ENCODE measurements at regions not wholly inside any gene's neighbourhood (a gene's known extent, or its start where the extent isn't known, plus 50 kb on each side); places are given as distances from the start of the nearest gene placed in this dataset.

DNA sequence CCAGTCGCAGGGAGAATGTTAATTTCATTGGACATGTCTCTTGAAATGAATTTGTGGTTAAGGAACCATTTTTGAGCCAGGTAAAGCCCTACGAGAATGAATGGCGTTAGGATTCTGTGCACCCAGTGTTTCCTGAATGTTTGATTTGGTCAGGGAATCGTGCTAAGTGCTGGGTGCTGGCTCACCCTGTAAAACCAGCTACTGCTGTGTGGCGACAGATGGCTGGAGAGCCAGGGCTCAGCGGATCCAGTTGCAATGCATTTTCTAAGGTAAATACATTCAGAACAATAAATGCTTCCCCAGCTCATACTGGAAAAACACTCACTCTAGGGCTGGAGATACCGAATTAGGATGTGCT is 355.5 kb downstream of the GLRX3 start:
- no peak for DNase-seq

DNA sequence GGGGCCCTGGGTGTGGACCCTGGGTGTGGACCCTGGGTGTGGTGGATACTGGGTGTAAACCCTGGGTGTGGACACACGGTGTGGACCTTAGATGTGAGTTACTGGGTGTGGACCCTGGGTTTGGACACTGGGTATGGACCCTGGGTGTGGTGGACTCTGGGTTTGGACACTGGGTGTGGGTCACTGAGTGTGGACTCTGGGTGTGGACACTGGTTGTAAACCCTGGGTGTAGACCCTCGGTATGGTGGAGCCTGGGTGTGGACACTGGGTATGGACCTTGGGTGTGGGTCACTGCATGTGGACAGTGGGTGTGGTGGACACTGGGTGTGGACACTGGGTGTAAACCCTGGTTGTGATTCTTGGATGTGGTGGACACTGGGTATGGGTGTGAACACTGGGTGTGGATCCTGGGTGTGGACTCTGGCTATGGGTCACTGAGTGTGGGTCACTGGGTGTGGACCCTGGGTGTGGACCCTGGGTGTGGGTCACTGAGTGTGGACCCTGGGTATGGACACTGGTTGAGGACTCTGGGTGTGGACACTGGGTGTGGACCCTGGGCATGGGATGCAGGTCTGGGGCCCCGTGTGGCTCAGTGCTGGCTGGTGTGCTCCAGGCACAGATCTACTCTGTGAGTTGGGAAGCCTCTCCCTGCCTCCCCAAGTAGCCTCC is 356.2 kb downstream of the GLRX3 start:
- no peak for DNase-seq

DNA sequence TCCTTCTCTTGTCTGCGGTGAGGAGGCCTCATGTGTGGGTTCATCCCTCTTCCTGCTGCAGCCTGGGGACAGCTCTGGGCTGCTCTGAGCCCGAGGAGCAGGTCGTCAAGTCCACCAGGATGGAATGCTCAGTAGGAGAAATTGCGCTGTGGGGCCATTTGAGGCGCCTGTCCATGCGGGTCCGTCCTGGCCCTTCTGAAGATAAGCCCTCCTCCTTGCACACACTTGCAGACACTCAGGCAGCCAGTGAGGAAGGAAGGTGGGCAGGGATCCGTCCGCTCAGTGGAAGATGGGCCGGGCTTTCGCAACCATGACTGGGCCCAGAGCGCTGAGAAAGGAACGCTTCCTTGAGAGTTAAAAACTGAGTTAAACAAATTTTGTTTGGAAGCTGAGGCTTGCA is 356.8 kb downstream of the GLRX3 start:
- no peak for DNase-seq

GRCh38 chr10:130493446-130494145 is 357.4 kb downstream of the GLRX3 start:
- DNase-seq: no peak

DNA sequence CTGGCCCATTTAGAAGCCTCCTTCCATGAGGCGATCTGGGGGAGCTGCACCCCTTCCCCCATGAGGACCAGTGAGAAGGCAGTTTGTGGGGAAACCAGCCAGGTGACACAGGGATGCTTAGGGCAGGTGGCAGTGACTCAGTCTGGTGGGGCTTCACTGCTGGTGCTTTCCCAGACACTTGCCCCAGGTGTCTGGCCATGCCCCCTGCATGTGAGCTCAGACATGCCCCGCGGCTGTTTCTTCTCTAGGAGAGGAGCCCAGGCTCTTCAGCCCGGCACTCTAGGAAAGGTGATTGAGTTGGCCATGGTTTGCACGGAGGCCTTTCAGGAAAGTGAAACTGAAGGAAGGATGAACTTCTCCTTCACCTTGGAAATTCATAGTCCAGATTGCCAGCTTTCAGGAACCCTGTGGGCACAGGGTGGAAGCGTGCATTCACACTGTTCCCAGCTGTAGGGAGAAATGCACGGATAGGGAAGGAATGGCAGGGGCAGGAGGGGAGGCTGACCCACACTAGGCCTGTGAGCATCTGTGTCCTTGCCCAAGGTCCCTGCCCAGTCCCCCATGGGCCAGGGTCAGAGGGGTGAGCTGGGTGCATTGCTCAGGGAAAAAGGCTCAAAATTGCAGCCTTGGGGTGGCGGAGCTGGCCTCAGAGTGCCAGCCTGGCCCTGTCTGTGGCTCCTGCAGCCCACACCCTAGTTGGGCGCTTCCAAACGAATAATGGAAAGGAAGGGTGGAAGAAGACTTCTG is 359.1 kb downstream of the GLRX3 start:
- no peak for DNase-seq

GRCh38 chr10:130495891-130496636 is 359.9 kb downstream of the GLRX3 start:
- no peak for DNase-seq

- DNase-seq: no peak
Observed at GRCh38 chr10:130497056-130498010, 361.1 kb downstream of the GLRX3 start.

DNA sequence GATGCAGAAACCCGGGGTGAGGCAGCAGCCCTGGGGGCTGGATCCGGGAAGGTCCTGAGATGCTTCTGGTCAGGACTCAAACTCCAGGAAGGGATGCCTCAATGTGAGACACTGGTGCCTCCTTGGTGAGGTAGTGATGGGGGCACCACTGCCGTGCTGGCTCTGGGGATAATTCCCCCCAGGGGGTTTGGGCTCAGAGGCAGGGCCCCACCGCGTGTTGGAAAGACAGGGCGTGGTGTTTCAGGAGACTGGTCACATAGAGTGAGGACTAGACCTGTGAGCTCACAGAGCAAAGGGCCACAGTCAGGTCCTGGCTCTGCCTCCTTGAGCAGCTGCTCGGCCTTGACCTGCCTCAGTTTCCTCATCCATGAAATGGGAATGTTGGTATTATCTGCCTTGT is 361.9 kb downstream of the GLRX3 start:
- no peak for DNase-seq

- no peak for DNase-seq
Observed at GRCh38 chr10:130498934-130499333, 362.7 kb downstream of the GLRX3 start.

- no peak for DNase-seq
Observed at GRCh38 chr10:130499541-130499940, 363.4 kb downstream of the GLRX3 start.

DNA sequence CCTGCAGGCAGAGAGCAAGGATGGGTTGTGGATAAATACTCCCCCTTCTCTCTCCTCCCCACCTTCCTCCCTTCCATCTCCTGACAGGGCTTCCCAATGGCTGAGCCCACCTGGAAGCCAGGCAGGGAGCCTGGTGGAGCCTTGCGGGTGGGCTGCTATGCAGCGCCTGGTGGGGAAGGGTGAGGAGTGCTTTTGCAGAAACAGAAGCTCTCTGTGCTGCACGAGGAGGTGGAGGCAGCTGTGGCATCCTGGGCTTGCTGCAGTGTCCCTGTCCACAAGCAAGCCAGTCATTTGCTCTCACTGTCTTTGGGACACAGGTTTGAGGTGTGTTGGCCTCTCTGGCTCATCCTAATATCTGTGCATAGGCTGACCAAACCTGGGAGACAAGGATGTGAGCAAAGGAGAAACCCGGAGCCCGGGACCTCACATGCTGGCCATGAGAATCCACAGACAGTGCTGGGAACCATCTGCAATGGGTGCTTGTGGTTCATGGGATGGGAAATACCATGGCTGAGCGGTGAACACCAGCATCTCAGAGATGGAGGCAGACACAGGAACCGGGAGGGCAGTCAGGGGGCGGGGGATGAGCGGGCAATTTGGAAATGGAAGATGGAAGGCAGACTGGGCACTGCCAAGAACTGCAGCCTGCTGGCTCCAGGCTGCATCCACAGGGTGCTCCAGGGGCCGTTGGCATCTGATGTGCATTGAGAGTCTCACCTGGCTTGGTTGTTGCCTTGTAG is 364.2 kb downstream of the GLRX3 start:
- DNase-seq: no peak

DNA sequence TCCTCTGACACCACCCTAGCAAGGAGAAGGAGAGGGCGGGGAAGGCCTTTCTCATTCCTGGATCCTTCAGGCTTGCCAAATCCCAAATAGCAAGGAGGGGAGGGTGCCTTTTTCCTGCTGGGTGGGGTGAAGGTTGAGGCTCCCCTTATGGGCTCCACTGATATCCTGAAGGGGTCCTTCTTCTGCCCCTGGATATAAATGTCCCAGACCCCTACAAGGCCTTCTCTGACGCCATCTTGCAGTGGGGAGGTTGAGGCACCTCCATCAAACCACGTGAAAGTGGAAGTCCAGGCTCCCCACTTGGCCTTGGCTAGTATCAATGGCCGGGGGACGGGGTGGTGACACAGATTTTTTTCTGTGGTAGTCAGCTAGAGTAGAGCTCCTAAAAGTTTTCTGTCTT is 371.3 kb downstream of the GLRX3 start:
- no peak for DNase-seq

- no peak for DNase-seq
Observed at GRCh38 chr10:130509881-130510689, 373.9 kb downstream of the GLRX3 start.

DNA sequence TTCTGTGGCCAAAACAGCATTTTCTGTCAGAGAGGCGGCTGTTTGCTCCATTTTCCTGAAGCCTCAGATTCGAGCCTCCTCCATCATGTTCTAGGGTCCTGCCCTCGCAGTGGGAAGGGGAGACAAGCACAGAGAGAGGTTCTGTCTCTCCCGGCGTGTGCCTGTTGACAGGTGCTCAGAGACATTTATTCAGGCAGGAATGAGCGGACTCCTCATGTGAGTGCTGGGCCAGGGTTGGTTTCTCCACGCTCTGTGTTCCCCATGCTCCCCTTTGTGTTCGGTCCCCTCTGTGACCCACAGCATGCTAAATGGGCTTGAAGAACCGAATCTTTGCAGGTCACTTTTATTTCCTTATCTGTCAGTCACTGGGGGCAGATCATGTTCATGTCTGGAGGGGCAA is 374.6 kb downstream of the GLRX3 start:
- no peak for DNase-seq

GRCh38 chr10:130511766-130512165 is 375.6 kb downstream of the GLRX3 start:
- no peak for DNase-seq

DNA sequence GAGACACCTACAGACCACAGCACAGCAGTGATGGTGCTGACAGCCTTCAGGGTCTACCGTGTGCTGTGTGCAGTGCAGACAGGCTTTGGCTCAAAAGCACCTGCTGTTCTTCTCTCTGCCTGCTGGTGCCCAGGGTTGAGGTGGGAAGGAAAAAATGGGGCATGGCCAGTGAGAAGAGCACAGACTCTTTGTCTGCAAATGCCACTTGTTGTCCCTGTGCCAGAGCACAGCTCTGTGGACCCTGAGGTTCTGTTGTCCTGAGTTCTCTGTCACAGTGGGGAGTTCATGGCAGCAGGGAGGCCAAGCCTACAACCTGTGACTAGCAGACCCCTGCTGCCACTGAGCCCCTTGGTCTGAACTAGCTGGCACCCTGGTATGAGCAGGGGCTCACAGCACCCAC is 376.7 kb downstream of the GLRX3 start:
- DNase-seq: no peak

DNA sequence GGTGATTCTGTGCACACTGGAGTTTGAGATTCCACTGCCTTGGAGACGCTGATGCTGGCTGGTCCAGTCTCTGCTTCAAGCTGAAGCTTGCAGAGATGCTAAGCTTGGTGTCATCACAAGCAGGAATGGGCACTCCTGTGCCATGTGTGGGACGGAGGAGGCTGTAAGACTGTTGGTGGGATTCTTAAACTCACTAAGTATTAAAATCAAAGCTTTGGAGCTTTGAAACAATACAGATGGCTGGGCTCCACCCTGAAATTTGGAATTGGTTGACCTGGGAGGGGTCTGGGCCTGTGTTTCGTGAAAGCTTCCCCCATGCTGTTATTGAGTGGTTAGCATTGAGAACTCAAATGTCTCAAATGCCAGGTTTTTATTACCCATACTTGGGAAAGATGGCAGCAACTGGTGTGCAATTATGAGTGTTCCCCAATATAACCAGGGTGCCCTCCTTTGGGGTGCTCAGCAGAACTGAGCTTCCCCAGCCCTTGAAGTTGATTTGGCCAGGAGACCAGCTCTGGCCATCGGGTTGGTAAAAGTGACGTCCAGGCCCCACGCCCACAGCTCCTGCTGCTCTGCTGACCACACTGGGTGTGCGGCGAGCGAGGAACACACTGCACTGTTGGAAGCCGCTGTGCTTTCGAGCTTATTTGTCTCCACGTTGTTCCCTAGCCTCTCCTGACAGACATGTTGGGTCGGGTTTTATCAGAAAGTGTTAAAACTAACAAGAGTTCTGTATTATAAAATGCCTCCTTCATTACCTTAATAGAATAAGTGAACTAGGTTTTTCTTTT is 377.7 kb downstream of the GLRX3 start:
- no peak for DNase-seq

- DNase-seq: no peak
Observed at GRCh38 chr10:130515670-130516069, 379.5 kb downstream of the GLRX3 start.

DNA sequence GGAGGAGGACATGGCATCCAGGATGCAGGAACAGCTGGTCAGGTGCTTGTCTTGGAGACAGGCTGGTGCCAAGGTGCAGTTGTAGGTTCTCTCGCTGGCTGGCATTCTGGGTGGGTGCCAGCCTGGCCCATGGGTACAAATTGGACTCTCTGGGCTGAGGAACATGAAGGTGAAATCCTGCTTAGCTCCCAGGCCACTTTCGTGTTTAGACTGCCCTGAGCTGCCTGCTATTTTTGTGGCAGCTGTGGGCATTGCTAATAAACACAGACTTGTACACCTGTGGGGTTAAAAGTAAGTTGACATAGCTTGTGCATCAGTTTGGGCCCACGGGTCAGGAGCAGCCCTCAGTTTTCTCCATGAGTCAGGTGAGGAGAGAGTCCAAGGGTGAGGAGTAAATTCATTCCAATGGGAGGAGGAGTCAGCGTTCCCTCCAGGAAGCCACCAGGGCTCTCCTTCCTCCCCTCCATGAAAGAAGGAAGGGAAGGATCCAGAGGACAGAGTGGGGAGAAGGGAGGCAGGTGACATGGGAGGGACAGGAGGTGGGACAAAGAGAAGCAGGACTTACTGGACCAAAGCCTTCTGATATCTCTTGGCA is 380.0 kb downstream of the GLRX3 start:
- DNase-seq: no peak

Measured in effector CD8-positive, alpha-beta T cell (primary cell).